NB4 (cell line): ENCODE measurements at regions not wholly inside any gene's neighbourhood (a gene's known extent, or its start where the extent isn't known, plus 50 kb on each side); places are given as distances from the start of the nearest gene placed in this dataset.

Experiments used
- MYC ChIP-seq: IDR thresholded peaks from 2 replicates; pipeline ENCODE4 v1.6.1; 2011; ENCODE audit warnings: low read depth, low read length
- POLR2A ChIP-seq: IDR thresholded peaks from 2 replicates; pipeline ENCODE4 v1.6.1; 2011; ENCODE audit warnings: mild to moderate bottlenecking; ENCODE audit not compliant: insufficient read length; ENCODE audit errors: extremely low read depth
- TF ChIP-seq, protein P1 (sequence below): IDR thresholded peaks from 2 replicates; pipeline ENCODE4 v1.6.1; 2011; ENCODE audit warnings: low read depth, low read length
- TF ChIP-seq, protein P2 (sequence below): IDR thresholded peaks from one replicate; pipeline ENCODE4 v1.5.1; 2012; ENCODE audit warnings: low read depth, low read length

DNA sequence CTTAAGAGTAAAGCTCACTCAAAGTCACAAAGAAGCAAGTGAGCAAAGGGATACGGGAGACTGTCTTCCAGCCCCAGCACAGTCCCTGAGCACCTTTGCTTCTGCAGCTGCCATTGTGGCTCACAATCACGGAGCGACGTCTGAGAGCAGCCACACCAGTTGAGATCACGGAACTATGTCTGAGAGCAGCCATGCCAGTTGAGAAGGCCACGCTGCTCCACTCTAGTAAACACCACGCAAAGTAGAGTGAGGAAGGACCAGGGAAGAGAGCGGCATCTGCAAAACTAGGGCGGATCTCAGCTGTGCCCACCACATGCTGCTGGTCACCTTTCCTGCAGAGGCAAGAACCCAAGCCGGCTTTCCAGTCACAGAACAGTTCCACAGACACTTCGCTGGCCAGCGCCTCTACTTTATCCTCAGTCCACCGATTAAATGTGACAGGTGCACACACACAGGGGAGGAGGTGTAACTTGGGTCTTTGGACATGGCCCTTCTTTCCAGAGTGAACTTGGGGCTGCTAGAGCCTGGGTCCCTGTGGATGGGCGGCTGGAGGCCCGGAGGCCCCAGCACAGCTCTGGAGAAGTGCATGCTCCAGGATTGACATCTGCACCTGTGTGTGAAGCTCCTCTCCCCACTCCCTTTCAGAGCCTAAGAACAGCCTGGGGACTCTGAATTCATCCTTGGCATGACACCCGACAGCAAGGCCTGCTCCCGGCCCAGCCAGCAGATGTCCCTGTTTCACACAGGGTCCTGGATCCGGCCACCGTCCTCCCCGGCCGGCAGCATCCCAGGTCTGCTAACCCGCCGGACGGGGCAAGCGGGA lies 324.9 kb upstream of the IRX4 start:
- TF ChIP-seq, protein P1, sequence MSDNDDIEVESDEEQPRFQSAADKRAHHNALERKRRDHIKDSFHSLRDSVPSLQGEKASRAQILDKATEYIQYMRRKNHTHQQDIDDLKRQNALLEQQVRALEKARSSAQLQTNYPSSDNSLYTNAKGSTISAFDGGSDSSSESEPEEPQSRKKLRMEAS, result no peak
- no peak for TF ChIP-seq POLR2A
- TF ChIP-seq, protein P2, sequence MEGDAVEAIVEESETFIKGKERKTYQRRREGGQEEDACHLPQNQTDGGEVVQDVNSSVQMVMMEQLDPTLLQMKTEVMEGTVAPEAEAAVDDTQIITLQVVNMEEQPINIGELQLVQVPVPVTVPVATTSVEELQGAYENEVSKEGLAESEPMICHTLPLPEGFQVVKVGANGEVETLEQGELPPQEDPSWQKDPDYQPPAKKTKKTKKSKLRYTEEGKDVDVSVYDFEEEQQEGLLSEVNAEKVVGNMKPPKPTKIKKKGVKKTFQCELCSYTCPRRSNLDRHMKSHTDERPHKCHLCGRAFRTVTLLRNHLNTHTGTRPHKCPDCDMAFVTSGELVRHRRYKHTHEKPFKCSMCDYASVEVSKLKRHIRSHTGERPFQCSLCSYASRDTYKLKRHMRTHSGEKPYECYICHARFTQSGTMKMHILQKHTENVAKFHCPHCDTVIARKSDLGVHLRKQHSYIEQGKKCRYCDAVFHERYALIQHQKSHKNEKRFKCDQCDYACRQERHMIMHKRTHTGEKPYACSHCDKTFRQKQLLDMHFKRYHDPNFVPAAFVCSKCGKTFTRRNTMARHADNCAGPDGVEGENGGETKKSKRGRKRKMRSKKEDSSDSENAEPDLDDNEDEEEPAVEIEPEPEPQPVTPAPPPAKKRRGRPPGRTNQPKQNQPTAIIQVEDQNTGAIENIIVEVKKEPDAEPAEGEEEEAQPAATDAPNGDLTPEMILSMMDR, result peak; percentile 47
- TF ChIP-seq MYC, result no peak
